ENCODE measurements at regions not wholly inside any gene's neighbourhood (a gene's known extent, or its start where the extent isn't known, plus 50 kb on each side); places are given as distances from the start of the nearest gene placed in this dataset.

DNA sequence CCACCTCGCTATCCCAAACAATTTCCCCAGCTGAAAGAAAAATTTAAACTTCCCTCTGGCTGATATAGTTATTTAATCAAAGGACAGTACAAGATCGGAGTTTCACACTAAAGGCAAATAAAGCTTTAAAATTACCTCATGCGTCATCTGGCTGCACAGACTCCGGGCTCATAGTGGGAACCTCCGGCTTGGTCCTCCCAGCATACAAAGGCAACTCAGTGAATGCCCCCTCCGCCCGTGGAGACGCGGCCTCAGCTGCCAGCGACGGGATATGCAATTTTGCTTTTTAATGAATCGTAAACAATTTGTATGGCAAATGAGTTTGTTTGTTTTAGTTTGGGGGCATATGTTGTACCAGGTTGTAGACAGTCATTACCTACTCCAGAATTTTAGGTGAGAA is 214.6 kb upstream of the NFIA start:
- no peaks in the 10 kb centered on the region for H3K9me3 ChIP-seq (ENCODE audit: control insufficient read depth in 2 of 2, insufficient read depth in 1 of 2, low read length in 1 of 2)
- H3K27me3 ChIP-seq (ENCODE audit: control insufficient read depth in 2 of 2, insufficient read depth in 1 of 2, low read length in 1 of 2) = no peaks in the 10 kb centered on the region
- no peak overlapping the region for H3K4me3 ChIP-seq (ENCODE audit: low read length in 2 of 2)
- no peaks in the 10 kb centered on the region for H3K36me3 ChIP-seq (ENCODE audit: control insufficient read depth in 2 of 2, insufficient read depth in 2 of 2, low read length in 1 of 2)
- 97% methylated on average over 12 of the region's 12 CpGs for WGBS
- H3K4me1 ChIP-seq (ENCODE audit: control insufficient read depth in 2 of 2, insufficient read depth in 2 of 2, low read length in 2 of 2) = no peaks in the 10 kb centered on the region
- H3K27ac ChIP-seq (ENCODE audit: low read depth in 1 of 2, low read length in 1 of 2) = no peak overlapping the region
- DNase-seq (ENCODE audit: low read depth in 6 of 9, low spot score in 9 of 9) = no peak

DNA sequence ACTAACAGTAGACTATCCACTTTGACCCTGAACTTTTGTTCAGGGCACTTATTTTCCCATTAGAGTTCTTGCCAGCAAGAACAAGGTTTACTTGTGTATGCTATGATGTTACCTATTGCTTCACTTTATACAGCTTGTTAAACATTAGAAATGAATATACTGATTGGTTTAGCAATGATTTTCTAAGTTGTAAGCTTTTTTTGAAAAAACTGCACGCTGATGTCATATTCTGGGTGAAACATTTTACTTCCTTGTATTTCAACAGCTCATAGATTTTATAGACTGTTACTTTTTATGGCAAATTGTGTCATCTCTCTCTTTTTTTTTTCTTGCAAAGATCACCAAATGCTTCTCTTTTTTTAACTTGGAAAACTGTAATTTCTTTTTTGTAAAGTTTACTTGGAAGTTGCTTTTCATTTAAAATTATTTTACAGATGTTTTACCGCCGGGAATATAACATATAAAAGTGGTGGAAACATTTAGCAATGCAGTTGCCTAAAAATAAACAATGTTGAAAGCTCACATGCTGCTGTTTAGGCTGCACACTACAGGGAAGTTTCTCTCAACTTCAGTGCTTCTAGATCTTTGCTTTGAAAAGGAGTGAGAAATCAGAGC is 215.3 kb upstream of the NFIA start:
- WGBS = 87% methylated on average over 3 of the region's 3 CpGs
- Histone ChIP-seq H3K4me1 (ENCODE audit: control insufficient read depth in 2 of 2, insufficient read depth in 2 of 2, low read length in 2 of 2) (no peaks in the 10 kb centered on the region), H3K36me3 (ENCODE audit: control insufficient read depth in 2 of 2, insufficient read depth in 2 of 2, low read length in 1 of 2) (no peaks in the 10 kb centered on the region), H3K4me3 (ENCODE audit: low read length in 2 of 2) (no peak overlapping the region), H3K27ac (ENCODE audit: low read depth in 1 of 2, low read length in 1 of 2) (no peak overlapping the region), H3K9me3 (ENCODE audit: control insufficient read depth in 2 of 2, insufficient read depth in 1 of 2, low read length in 1 of 2) (no peaks in the 10 kb centered on the region), H3K27me3 (ENCODE audit: control insufficient read depth in 2 of 2, insufficient read depth in 1 of 2, low read length in 1 of 2) (no peaks in the 10 kb centered on the region)
- DNase-seq (ENCODE audit: low read depth in 6 of 9, low spot score in 9 of 9) = no peak

- no peaks in the 10 kb centered on the region for H3K36me3 ChIP-seq (ENCODE audit: control insufficient read depth in 2 of 2, insufficient read depth in 2 of 2, low read length in 1 of 2)
- H3K4me3 ChIP-seq (ENCODE audit: low read length in 2 of 2) = no peak overlapping the region
- H3K27me3 ChIP-seq (ENCODE audit: control insufficient read depth in 2 of 2, insufficient read depth in 1 of 2, low read length in 1 of 2) = no peaks in the 10 kb centered on the region
- H3K4me1 ChIP-seq (ENCODE audit: control insufficient read depth in 2 of 2, insufficient read depth in 2 of 2, low read length in 2 of 2) = no peaks in the 10 kb centered on the region
- WGBS = 94% methylated on average over 13 of the region's 13 CpGs
- DNase-seq (ENCODE audit: low read depth in 6 of 9, low spot score in 9 of 9) = no peak
- no peak overlapping the region for H3K27ac ChIP-seq (ENCODE audit: low read depth in 1 of 2, low read length in 1 of 2)
- no peaks in the 10 kb centered on the region for H3K9me3 ChIP-seq (ENCODE audit: control insufficient read depth in 2 of 2, insufficient read depth in 1 of 2, low read length in 1 of 2)
Observed at GRCh38 chr1:60866226-60866900, 216.0 kb upstream of the NFIA start.

DNA sequence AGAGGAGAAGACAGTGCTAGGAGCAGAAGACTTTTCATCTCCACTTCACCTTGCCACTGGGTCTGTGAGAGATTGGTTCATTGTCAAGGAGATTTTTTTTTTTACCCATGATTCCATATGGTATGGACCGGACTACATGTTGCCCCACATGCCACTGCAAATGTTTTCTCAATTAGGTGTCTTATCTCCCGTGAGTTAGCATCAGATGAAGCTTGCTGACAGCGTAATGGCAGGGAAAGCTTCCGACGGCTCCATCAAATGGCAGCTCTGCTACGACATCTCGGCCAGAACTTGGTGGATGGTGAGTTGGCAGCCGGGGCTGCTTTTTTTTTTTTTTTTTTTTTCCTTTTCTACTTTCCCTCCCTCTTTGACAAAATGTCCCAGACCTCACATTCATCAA is 217.2 kb upstream of the NFIA start:
- 97% methylated on average over 8 of the region's 8 CpGs for WGBS
- Histone ChIP-seq H3K4me3 (ENCODE audit: low read length in 2 of 2) (no peak overlapping the region), H3K27ac (ENCODE audit: low read depth in 1 of 2, low read length in 1 of 2) (no peak overlapping the region), H3K27me3 (ENCODE audit: control insufficient read depth in 2 of 2, insufficient read depth in 1 of 2, low read length in 1 of 2) (no peaks in the 10 kb centered on the region), H3K4me1 (ENCODE audit: control insufficient read depth in 2 of 2, insufficient read depth in 2 of 2, low read length in 2 of 2) (no peaks in the 10 kb centered on the region), H3K9me3 (ENCODE audit: control insufficient read depth in 2 of 2, insufficient read depth in 1 of 2, low read length in 1 of 2) (no peaks in the 10 kb centered on the region), H3K36me3 (ENCODE audit: control insufficient read depth in 2 of 2, insufficient read depth in 2 of 2, low read length in 1 of 2) (no peaks in the 10 kb centered on the region)
- no peak for DNase-seq (ENCODE audit: low read depth in 6 of 9, low spot score in 9 of 9)

- no peak for DNase-seq (ENCODE audit: low read depth in 6 of 9, low spot score in 9 of 9)
- Histone ChIP-seq H3K27ac (ENCODE audit: low read depth in 1 of 2, low read length in 1 of 2) (no peak overlapping the region), H3K9me3 (ENCODE audit: control insufficient read depth in 2 of 2, insufficient read depth in 1 of 2, low read length in 1 of 2) (no peaks in the 10 kb centered on the region), H3K27me3 (ENCODE audit: control insufficient read depth in 2 of 2, insufficient read depth in 1 of 2, low read length in 1 of 2) (no peaks in the 10 kb centered on the region), H3K36me3 (ENCODE audit: control insufficient read depth in 2 of 2, insufficient read depth in 2 of 2, low read length in 1 of 2) (no peaks in the 10 kb centered on the region), H3K4me3 (ENCODE audit: low read length in 2 of 2) (no peak overlapping the region), H3K4me1 (ENCODE audit: control insufficient read depth in 2 of 2, insufficient read depth in 2 of 2, low read length in 2 of 2) (no peaks in the 10 kb centered on the region)
- WGBS = 98% methylated on average over 5 of the region's 5 CpGs
Observed at GRCh38 chr1:60864722-60865121, 217.6 kb upstream of the NFIA start.

DNA sequence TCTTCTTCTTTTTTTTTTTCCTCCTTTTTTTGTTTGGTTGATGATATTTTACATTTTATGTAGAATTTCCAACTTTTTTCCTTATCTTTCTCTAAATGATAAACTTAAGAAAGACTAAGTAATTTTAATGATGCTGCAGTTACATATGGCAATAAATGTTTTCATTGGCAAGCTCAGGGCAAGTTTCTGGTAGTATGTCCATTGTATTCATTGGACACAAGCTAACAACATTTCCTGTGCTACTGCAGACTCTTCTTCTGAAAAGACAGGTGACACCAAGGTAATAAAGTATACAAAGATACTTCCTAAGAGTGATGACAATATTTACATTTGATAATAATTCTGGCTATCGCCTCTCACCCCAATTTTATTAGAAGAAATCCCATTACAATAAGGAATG is 219.2 kb upstream of the NFIA start:
- no peaks in the 10 kb centered on the region for H3K36me3 ChIP-seq (ENCODE audit: control insufficient read depth in 2 of 2, insufficient read depth in 2 of 2, low read length in 1 of 2)
- no peaks in the 10 kb centered on the region for H3K27me3 ChIP-seq (ENCODE audit: control insufficient read depth in 2 of 2, insufficient read depth in 1 of 2, low read length in 1 of 2)
- no peak overlapping the region for H3K4me3 ChIP-seq (ENCODE audit: low read length in 2 of 2)
- WGBS = 97% methylated on average over 1 of the region's 1 CpG
- no peaks in the 10 kb centered on the region for H3K4me1 ChIP-seq (ENCODE audit: control insufficient read depth in 2 of 2, insufficient read depth in 2 of 2, low read length in 2 of 2)
- no peaks in the 10 kb centered on the region for H3K9me3 ChIP-seq (ENCODE audit: control insufficient read depth in 2 of 2, insufficient read depth in 1 of 2, low read length in 1 of 2)
- H3K27ac ChIP-seq (ENCODE audit: low read depth in 1 of 2, low read length in 1 of 2) = no peak overlapping the region
- no peak for DNase-seq (ENCODE audit: low read depth in 6 of 9, low spot score in 9 of 9)

GRCh38 chr1:60861961-60862567 is 220.3 kb upstream of the NFIA start:
- no peak overlapping the region for H3K27ac ChIP-seq (ENCODE audit: low read depth in 1 of 2, low read length in 1 of 2)
- H3K36me3 ChIP-seq (ENCODE audit: control insufficient read depth in 2 of 2, insufficient read depth in 2 of 2, low read length in 1 of 2) = no peaks in the 10 kb centered on the region
- 95% methylated on average over 5 of the region's 5 CpGs for whole genome bisulfite sequencing
- no peaks in the 10 kb centered on the region for H3K27me3 ChIP-seq (ENCODE audit: control insufficient read depth in 2 of 2, insufficient read depth in 1 of 2, low read length in 1 of 2)
- H3K4me1 ChIP-seq (ENCODE audit: control insufficient read depth in 2 of 2, insufficient read depth in 2 of 2, low read length in 2 of 2) = no peaks in the 10 kb centered on the region
- H3K9me3 ChIP-seq (ENCODE audit: control insufficient read depth in 2 of 2, insufficient read depth in 1 of 2, low read length in 1 of 2) = no peaks in the 10 kb centered on the region
- H3K4me3 ChIP-seq (ENCODE audit: low read length in 2 of 2) = no peak overlapping the region
- DNase-seq (ENCODE audit: low read depth in 6 of 9, low spot score in 9 of 9) = no peak

DNA sequence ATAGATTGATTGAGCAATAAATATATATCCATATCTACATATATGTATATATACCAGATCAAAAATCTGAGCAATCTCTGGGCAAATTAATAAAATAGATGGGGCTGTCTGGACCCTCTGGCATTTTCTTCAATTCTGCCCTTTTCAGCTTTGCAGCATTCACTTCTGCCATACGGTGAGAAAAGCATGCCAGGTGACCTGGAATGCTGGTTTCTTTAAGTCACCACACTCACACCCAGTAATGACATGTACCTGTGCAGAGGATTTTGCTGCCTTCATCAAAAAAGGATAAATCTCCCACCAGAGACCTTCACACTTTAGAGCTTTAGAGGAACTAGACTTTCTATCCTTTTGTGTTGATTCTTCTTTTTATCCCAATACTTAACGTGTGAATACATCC is 223.2 kb upstream of the NFIA start:
- Histone ChIP-seq H3K4me1 (ENCODE audit: control insufficient read depth in 2 of 2, insufficient read depth in 2 of 2, low read length in 2 of 2) (no peaks in the 10 kb centered on the region), H3K9me3 (ENCODE audit: control insufficient read depth in 2 of 2, insufficient read depth in 1 of 2, low read length in 1 of 2) (no peaks in the 10 kb centered on the region), H3K36me3 (ENCODE audit: control insufficient read depth in 2 of 2, insufficient read depth in 2 of 2, low read length in 1 of 2) (no peaks in the 10 kb centered on the region), H3K27ac (ENCODE audit: low read depth in 1 of 2, low read length in 1 of 2) (no peak overlapping the region), H3K27me3 (ENCODE audit: control insufficient read depth in 2 of 2, insufficient read depth in 1 of 2, low read length in 1 of 2) (no peaks in the 10 kb centered on the region), H3K4me3 (ENCODE audit: low read length in 2 of 2) (no peak overlapping the region)
- DNase-seq (ENCODE audit: low read depth in 6 of 9, low spot score in 9 of 9) = no peak
- WGBS = 90% methylated on average over 2 of the region's 2 CpGs

- H3K27me3 ChIP-seq (ENCODE audit: control insufficient read depth in 2 of 2, insufficient read depth in 1 of 2, low read length in 1 of 2) = no peaks in the 10 kb centered on the region
- no peak overlapping the region for H3K27ac ChIP-seq (ENCODE audit: low read depth in 1 of 2, low read length in 1 of 2)
- H3K36me3 ChIP-seq (ENCODE audit: control insufficient read depth in 2 of 2, insufficient read depth in 2 of 2, low read length in 1 of 2) = no peaks in the 10 kb centered on the region
- H3K4me3 ChIP-seq (ENCODE audit: low read length in 2 of 2) = no peak overlapping the region
- no peaks in the 10 kb centered on the region for H3K9me3 ChIP-seq (ENCODE audit: control insufficient read depth in 2 of 2, insufficient read depth in 1 of 2, low read length in 1 of 2)
- no peaks in the 10 kb centered on the region for H3K4me1 ChIP-seq (ENCODE audit: control insufficient read depth in 2 of 2, insufficient read depth in 2 of 2, low read length in 2 of 2)
- 97% methylated on average over 2 of the region's 2 CpGs for WGBS
- DNase-seq (ENCODE audit: low read depth in 6 of 9, low spot score in 9 of 9) = no peak
Observed at GRCh38 chr1:60857851-60858250, 224.5 kb upstream of the NFIA start.

Measured in thymus (tissue), 11 donors.